NCI-H1436 (cell line): ENCODE measurements at regions not wholly inside any gene's neighbourhood (a gene's known extent, or its start where the extent isn't known, plus 50 kb on each side); places are given as distances from the start of the nearest gene placed in this dataset.
A peak's percentile ranks its signal among the peaks of the same experiment; 100 is the strongest.

ENCODE experiments used
- DNase-seq: peaks from one replicate; lab custom pipeline; 2025; lab: John Stamatoyannopoulos, UW

GRCh38 chr2:125042727-125043126, 1017.6 kb downstream of the CNTNAP5 start:
- no peak for DNase-seq

- no peak for DNase-seq
Measured at GRCh38 chr2:125070726-125071505, 1045.8 kb downstream of the CNTNAP5 start.

- no peak for DNase-seq
Measured at GRCh38 chr2:125073440-125073839, 1048.4 kb downstream of the CNTNAP5 start.

- DNase-seq, result no peak
Measured at GRCh38 chr2:125085904-125086303, 1060.8 kb downstream of the CNTNAP5 start.

- no peak for DNase-seq
Measured at GRCh38 chr2:125086313-125087184, 1061.5 kb downstream of the CNTNAP5 start.

GRCh38 chr2:125092276-125093009, 1067.4 kb downstream of the CNTNAP5 start:
- peak; percentile 50 for DNase-seq

GRCh38 chr2:125095826-125096225, 1070.7 kb downstream of the CNTNAP5 start:
- no peak for DNase-seq

- no peak for DNase-seq
Measured at GRCh38 chr2:125106710-125107109, 1081.6 kb downstream of the CNTNAP5 start.

- no peak for DNase-seq
Measured at GRCh38 chr2:125107446-125107845, 1082.4 kb downstream of the CNTNAP5 start.

- DNase-seq, result no peak
Measured at GRCh38 chr2:125108251-125108650, 1083.2 kb downstream of the CNTNAP5 start.

GRCh38 chr2:125125902-125126301, 1100.8 kb downstream of the CNTNAP5 start:
- no peak for DNase-seq

- no peak for DNase-seq
Measured at GRCh38 chr2:125160947-125161346, 1135.9 kb downstream of the CNTNAP5 start.

- no peak for DNase-seq
Measured at GRCh38 chr2:125167152-125167551, 1142.1 kb downstream of the CNTNAP5 start.

- DNase-seq, result no peak
Measured at GRCh38 chr2:125167820-125168219, 1142.7 kb downstream of the CNTNAP5 start.

- DNase-seq, result no peak
Measured at GRCh38 chr2:125168442-125168841, 1143.4 kb downstream of the CNTNAP5 start.

GRCh38 chr2:125169022-125169763, 1144.1 kb downstream of the CNTNAP5 start:
- no peak for DNase-seq

- DNase-seq, result no peak
Measured at GRCh38 chr2:125169764-125170146, 1144.7 kb downstream of the CNTNAP5 start.

GRCh38 chr2:125172181-125172580, 1147.1 kb downstream of the CNTNAP5 start:
- no peak for DNase-seq

GRCh38 chr2:125175415-125175814, 1150.3 kb downstream of the CNTNAP5 start:
- DNase-seq, result no peak

- DNase-seq, result no peak
Measured at GRCh38 chr2:125185691-125186270, 1160.7 kb downstream of the CNTNAP5 start.

GRCh38 chr2:125207431-125207830, 1182.3 kb downstream of the CNTNAP5 start:
- DNase-seq, result no peak
